Choroid plexus epithelial cell (primary cell): ENCODE measurements at regions not wholly inside any gene's neighbourhood (a gene's known extent, or its start where the extent isn't known, plus 50 kb on each side); places are given as distances from the start of the nearest gene placed in this dataset.
A peak's percentile ranks its signal among the peaks of the same experiment; 100 is the strongest.
"Not testable (repeated sequence)": the region's sequence is repeated elsewhere in the genome, so short reads cannot be mapped to it uniquely, and the experiment has no call there.

Experiments
- DNase-seq: peaks from one replicate; pipeline ENCODE4 v3.0.0-alpha.2; 2010; ENCODE audit warnings: low read depth
- H3K4me3 ChIP-seq: 2 replicates; pipeline ENCODE4 v1.5.1; 2011; ENCODE audit warnings: low read depth, mild to moderate bottlenecking, control low read depth, low read length, moderate library complexity
- CTCF ChIP-seq: conservative IDR thresholded peaks from 2 replicates; pipeline ENCODE4 v1.5.1; 2011; ENCODE audit warnings: low read depth, mild to moderate bottlenecking, control low read depth, inconsistent platforms, low read length, moderate library complexity

- DNase-seq, result no peak
- no peak for TF ChIP-seq CTCF
- no peak overlapping the region for H3K4me3 ChIP-seq
Measured at GRCh38 chr1:196005426-196005825, 602.8 kb downstream of the KCNT2 start.

- DNase-seq, H3K4me3 ChIP-seq: not testable (repeated sequence)
Measured at GRCh38 chr1:196004388-196004787, 603.9 kb downstream of the KCNT2 start.

GRCh38 chr1:196002906-196003305 is 605.3 kb downstream of the KCNT2 start:
- DNase-seq, result peak; percentile 24

GRCh38 chr1:196002296-196002695 is 605.9 kb downstream of the KCNT2 start:
- not testable (repeated sequence) for DNase-seq, H3K4me3 ChIP-seq

More at GRCh38 chr1:196002906-196003305, 605.3 kb downstream of the KCNT2 start:
- TF ChIP-seq CTCF, result no peak
- no peak overlapping the region for H3K4me3 ChIP-seq

- no peak for TF ChIP-seq CTCF
- no peak for DNase-seq
- H3K4me3 ChIP-seq, result no peak overlapping the region
Measured at GRCh38 chr1:196001188-196001587, 607.1 kb downstream of the KCNT2 start.

GRCh38 chr1:195999022-195999421 is 609.2 kb downstream of the KCNT2 start:
- no peak for TF ChIP-seq CTCF
- no peak for DNase-seq
- H3K4me3 ChIP-seq, result no peak overlapping the region

- DNase-seq, result peak; percentile 56
- TF ChIP-seq CTCF, result no peak
- H3K4me3 ChIP-seq, result no peak overlapping the region
Measured at GRCh38 chr1:195981448-195982139, 626.6 kb downstream of the KCNT2 start.

GRCh38 chr1:195979646-195980045 is 628.6 kb downstream of the KCNT2 start:
- TF ChIP-seq CTCF, result no peak
- DNase-seq, result peak; percentile 5
- H3K4me3 ChIP-seq, result no peak overlapping the region
